NCI-H1436 (cell line): ENCODE measurements at regions not wholly inside any gene's neighbourhood (a gene's known extent, or its start where the extent isn't known, plus 50 kb on each side); places are given as distances from the start of the nearest gene placed in this dataset.
"Not testable (repeated sequence)": the region's sequence is repeated elsewhere in the genome, so short reads cannot be mapped to it uniquely, and the experiment has no call there.

Experiments
- DNase-seq: peaks from one replicate; lab custom pipeline; 2025; lab: John Stamatoyannopoulos, UW

- DNase-seq: not testable (repeated sequence)
Measured at GRCh38 chr3:10109-10996, 186.2 kb upstream of the CHL1 start.

GRCh38 chr3:11734-12133 is 184.8 kb upstream of the CHL1 start:
- DNase-seq: no peak

GRCh38 chr3:14652-15051 is 181.9 kb upstream of the CHL1 start:
- DNase-seq: no peak

GRCh38 chr3:16366-16765 is 180.2 kb upstream of the CHL1 start:
- no peak for DNase-seq

GRCh38 chr3:20421-20820 is 176.1 kb upstream of the CHL1 start:
- no peak for DNase-seq

GRCh38 chr3:24006-24405 is 172.6 kb upstream of the CHL1 start:
- no peak for DNase-seq

GRCh38 chr3:25056-25455 is 171.5 kb upstream of the CHL1 start:
- DNase-seq: no peak

- not testable (repeated sequence) for DNase-seq
Measured at GRCh38 chr3:35985-36384, 160.6 kb upstream of the CHL1 start.

GRCh38 chr3:42871-43744 is 153.5 kb upstream of the CHL1 start:
- DNase-seq: peak; percentile 30

GRCh38 chr3:44028-44676 is 152.4 kb upstream of the CHL1 start:
- DNase-seq: no peak

GRCh38 chr3:44941-45340 is 151.6 kb upstream of the CHL1 start:
- not testable (repeated sequence) for DNase-seq

- no peak for DNase-seq
Measured at GRCh38 chr3:46576-46975, 150.0 kb upstream of the CHL1 start.

- DNase-seq: peak; percentile 57
Measured at GRCh38 chr3:53441-53840, 143.1 kb upstream of the CHL1 start.

GRCh38 chr3:54240-54639 is 142.3 kb upstream of the CHL1 start:
- DNase-seq: no peak

- no peak for DNase-seq
Measured at GRCh38 chr3:56672-57071, 139.9 kb upstream of the CHL1 start.

GRCh38 chr3:59854-60253 is 136.7 kb upstream of the CHL1 start:
- DNase-seq: no peak

- no peak for DNase-seq
Measured at GRCh38 chr3:63095-63765, 133.3 kb upstream of the CHL1 start.

- no peak for DNase-seq
Measured at GRCh38 chr3:69690-70089, 126.9 kb upstream of the CHL1 start.

GRCh38 chr3:72776-73175 is 123.8 kb upstream of the CHL1 start:
- DNase-seq: no peak

GRCh38 chr3:73271-73670 is 123.3 kb upstream of the CHL1 start:
- no peak for DNase-seq

- DNase-seq: no peak
Measured at GRCh38 chr3:74676-75243, 121.8 kb upstream of the CHL1 start.

- DNase-seq: no peak
Measured at GRCh38 chr3:75260-75659, 121.3 kb upstream of the CHL1 start.
